VCaP (cell line): ENCODE measurements at regions not wholly inside any gene's neighbourhood (a gene's known extent, or its start where the extent isn't known, plus 50 kb on each side); places are given as distances from the start of the nearest gene placed in this dataset.
A peak's percentile ranks its signal among the peaks of the same experiment; 100 is the strongest.

Source experiments
- H3K27ac ChIP-seq: fragments of 450-650 bp; 2 replicates; pipeline ENCODE4 v1.5.1; 2017
- TF ChIP-seq, protein P1 (sequence below): fragments of 450-650 bp; conservative IDR thresholded peaks from 2 replicates; pipeline ENCODE4 v1.5.1; 2017; ENCODE audit warnings: mild to moderate bottlenecking, moderate library complexity

- H3K27ac ChIP-seq: no peak overlapping the region
- TF ChIP-seq, protein P1, sequence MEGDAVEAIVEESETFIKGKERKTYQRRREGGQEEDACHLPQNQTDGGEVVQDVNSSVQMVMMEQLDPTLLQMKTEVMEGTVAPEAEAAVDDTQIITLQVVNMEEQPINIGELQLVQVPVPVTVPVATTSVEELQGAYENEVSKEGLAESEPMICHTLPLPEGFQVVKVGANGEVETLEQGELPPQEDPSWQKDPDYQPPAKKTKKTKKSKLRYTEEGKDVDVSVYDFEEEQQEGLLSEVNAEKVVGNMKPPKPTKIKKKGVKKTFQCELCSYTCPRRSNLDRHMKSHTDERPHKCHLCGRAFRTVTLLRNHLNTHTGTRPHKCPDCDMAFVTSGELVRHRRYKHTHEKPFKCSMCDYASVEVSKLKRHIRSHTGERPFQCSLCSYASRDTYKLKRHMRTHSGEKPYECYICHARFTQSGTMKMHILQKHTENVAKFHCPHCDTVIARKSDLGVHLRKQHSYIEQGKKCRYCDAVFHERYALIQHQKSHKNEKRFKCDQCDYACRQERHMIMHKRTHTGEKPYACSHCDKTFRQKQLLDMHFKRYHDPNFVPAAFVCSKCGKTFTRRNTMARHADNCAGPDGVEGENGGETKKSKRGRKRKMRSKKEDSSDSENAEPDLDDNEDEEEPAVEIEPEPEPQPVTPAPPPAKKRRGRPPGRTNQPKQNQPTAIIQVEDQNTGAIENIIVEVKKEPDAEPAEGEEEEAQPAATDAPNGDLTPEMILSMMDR: no peak
Observed at GRCh38 chr1:22253012-22253790, 110.3 kb upstream of the WNT4 start.

GRCh38 chr1:22254756-22255155 lies 111.9 kb upstream of the WNT4 start:
- TF ChIP-seq, protein P1: no peak
- no peak overlapping the region; the same call in 1 of the 2 replicates for H3K27ac ChIP-seq

- peak overlapping the region; percentile 88; the same call in 1 of the 2 replicates for H3K27ac ChIP-seq
- TF ChIP-seq, protein P1: no peak
Observed at GRCh38 chr1:22255341-22256212, 112.7 kb upstream of the WNT4 start.

GRCh38 chr1:22256213-22256512 lies 113.3 kb upstream of the WNT4 start:
- TF ChIP-seq, protein P1: no peak
- H3K27ac ChIP-seq: peak overlapping the region; percentile 88; the same call in 1 of the 2 replicates

GRCh38 chr1:22257290-22258275 lies 114.7 kb upstream of the WNT4 start:
- TF ChIP-seq, protein P1: no peak
- peak overlapping the region; percentile 88 for H3K27ac ChIP-seq

- TF ChIP-seq, protein P1: no peak
- H3K27ac ChIP-seq: peak overlapping the region; percentile 88
Observed at GRCh38 chr1:22258698-22259097, 115.8 kb upstream of the WNT4 start.
